Activated CD4-positive, alpha-beta T cell treated with anti-CD3 and anti-CD28 coated beads for 4 hours (primary cell): ENCODE measurements at regions not wholly inside any gene's neighbourhood (a gene's known extent, or its start where the extent isn't known, plus 50 kb on each side); places are given as distances from the start of the nearest gene placed in this dataset.

Experiments used
- DNase-seq, 2 donors: peaks; one replicate each; pipeline ENCODE4 v3.0.0-alpha.2; 2020

DNA sequence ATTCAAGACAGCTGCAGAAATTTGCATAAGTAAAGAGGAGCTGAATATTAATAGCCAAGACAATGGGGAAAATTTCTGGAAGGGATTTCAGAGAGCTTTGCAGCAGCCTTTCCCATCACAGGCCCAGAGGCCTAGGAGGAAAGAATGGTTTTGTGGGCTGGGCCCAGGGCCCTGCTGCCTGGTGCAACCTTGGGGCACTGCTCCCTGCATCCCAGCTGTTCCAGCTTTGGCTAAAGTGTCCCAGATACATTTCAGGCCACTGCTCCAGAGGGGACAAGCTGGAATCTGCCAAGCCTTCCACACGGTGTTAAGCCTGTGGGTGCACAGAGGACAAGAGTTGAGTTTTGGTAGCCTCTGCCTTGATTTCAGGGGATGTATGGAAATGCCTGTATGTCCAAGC is 185.6 kb upstream of the SFRP2 start:
- no peak for DNase-seq

DNA sequence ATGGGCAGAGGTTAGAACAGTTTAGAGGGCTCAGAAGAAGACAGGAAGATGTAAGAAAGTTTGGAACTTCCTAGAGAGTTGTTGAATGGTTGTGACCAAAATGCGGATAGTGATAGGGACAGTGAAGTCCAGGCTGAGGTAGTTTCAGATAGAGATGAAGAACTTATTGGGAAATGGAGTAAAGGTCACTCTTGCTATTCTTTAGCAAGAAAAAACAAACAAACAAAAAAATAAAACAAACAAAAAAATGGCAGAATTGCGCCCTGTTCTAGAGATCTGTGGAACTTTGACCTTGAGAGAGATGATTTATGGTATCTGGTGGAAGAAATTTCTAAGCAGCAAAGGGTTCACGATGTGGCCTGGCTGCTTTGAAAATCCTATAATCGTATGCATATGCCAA is 185.1 kb upstream of the SFRP2 start:
- DNase-seq: no peak

DNA sequence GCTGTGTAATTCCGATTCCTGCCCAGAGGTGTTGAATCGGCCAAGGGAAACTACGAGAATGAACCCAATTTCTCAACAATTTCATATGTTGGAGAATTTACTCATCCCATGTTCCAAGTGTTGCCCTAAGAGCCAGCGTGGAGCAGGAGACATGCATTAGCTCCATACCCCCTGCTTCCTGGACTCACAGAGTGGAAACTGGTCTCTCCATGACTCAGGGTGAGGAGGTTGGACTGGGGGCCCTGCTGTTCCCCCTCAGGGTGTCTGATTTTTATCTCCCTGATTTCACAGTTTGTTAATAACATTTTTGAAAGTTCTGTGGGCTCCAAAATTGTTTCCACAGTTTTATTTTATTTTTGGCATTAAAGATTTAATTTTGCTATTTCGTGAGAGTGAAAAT is 183.0 kb upstream of the SFRP2 start:
- no peak for DNase-seq

DNA sequence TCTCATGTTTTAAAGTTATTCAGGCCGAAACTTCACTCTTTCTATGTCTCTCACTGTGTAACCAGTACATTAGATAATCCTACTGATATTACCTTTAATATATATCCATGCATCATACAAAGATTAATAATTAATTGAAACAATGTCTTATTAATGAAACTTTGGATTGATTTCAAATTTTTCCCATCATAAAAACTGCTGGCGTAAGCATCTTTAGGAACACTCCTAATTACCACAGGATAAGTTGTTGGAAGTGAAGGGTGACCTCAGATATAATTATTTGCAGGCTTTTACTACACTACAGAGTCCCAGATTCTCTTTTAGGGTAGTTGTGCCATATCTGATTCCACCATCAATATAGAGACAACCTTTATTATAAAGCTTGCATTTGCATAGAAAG is 181.3 kb upstream of the SFRP2 start:
- no peak for DNase-seq

DNA sequence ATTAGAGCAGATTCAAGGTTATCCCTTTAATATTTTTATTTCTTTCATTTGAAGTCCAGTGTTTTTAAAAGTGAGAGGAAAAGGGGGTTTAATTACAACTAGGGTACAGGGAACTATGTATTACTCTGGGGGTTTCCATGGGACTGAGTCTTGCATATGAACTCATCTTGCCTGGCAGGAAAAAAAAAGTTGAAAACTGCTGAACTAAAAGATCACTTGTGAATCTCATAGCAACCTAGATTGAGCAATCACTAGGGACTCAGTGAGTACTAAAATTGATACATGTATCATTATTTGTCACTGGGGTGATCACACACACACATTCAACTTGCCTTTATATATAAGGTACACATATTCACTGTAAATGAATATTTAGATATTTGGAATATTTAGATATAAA is 180.7 kb upstream of the SFRP2 start:
- no peak for DNase-seq

DNA sequence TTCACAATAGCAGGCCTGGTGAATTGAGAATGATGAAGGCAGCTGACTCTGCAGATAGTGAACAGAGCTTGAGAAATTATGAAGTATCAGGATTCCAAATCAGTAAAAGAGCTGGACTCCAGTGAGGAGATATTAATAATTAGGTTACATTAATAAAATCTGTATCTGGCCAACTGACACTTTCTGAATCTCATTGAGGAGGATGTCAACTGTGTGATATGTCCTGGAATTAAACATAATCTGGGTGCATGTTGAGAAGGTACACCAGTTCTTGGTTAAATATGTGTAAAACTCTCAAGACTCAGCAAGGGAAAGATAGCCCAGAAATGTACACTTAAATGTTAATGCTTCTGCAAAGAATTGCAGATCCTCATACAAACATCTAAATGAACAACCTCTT is 177.8 kb upstream of the SFRP2 start:
- no peak for DNase-seq

DNA sequence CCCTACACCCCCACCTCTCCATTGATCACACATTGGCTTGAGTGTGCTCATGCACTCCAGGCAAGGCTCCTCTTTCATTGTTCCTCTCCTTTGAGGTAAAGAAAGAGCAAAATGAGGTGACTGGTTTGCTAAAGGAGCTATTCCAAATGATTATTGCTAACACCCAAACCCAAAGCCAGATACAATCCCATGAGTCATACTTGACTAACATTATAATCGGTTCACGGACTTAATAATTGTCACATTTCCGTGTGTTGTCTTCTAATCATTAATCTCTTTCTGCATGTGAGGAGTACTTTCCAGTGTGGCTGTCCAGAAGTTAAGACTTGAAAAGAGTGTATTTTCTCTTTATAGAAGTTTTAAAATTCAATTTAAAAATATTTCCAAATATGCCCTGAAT is 174.3 kb upstream of the SFRP2 start:
- no peak for DNase-seq

DNA sequence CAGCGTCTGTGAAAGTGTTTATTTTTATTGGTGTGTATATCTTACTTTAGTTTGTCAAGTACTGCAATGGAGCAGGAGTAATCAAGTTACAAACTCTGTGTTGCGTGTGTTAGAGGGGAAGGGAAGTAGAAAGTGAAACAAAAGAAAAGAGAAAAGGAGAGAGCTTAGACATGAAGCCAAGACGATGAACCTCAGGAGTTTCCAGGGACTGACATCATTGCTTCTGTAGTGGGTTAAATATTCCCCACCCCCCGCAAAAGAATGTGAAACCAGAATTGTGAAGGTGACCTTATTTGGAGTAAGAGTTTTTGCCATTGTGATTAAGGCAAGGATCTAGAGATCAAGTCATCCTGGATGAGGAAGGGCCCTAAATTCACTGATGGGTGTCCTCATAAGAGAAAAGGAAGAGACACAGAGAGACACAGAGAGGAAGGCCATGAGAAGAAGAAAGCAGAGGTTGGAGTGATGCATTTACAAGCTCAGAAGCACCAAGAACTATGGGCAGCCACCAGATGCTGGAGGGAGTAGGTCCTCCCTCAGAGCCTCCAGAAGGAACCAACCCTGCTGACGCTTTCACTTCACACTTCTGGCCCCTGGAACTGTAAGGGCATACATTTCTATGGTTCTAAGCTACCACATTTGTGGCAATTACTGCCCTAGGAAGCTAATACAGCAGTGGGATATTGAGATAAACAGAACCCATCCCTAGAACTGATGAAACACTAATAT is 173.6 kb upstream of the SFRP2 start:
- no peak for DNase-seq

DNA sequence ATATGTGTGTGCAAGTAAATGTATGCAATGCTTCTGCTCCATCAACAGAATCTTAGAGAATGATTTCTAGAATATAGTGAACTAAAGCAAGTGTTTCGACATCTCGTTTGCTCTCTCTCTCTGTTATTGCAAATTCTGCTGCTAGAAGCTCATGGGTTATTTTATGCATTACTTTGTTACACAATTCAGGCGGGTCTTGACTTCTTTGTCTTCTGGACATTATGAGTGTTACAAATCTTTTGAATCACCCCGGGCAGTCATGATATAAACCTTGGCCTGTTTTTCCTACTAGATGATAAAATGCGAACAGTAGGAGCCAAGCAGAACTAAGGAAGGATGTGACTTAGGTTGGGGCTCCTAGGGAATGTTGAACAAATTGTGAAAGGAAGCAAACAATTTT is 166.4 kb upstream of the SFRP2 start:
- no peak for DNase-seq

DNA sequence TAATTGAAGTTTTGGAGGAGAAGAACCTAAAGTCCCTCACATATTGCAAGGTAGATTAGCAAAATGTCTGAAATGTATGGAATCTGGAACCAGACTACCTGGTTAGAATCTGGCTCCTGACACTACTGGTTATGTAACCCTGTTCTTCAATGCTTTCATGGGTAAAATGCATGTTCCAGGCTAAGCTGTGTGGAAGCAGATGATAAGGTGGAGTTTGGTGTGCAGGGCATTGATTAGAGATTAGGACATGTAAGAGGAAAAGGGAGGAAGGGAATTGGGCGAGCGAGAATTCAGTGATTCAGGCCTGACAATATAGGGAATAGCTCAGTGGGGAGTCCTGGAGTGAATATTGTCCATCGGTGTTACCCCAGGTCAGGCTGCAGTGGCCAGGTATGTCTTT is 165.8 kb upstream of the SFRP2 start:
- no peak for DNase-seq

DNA sequence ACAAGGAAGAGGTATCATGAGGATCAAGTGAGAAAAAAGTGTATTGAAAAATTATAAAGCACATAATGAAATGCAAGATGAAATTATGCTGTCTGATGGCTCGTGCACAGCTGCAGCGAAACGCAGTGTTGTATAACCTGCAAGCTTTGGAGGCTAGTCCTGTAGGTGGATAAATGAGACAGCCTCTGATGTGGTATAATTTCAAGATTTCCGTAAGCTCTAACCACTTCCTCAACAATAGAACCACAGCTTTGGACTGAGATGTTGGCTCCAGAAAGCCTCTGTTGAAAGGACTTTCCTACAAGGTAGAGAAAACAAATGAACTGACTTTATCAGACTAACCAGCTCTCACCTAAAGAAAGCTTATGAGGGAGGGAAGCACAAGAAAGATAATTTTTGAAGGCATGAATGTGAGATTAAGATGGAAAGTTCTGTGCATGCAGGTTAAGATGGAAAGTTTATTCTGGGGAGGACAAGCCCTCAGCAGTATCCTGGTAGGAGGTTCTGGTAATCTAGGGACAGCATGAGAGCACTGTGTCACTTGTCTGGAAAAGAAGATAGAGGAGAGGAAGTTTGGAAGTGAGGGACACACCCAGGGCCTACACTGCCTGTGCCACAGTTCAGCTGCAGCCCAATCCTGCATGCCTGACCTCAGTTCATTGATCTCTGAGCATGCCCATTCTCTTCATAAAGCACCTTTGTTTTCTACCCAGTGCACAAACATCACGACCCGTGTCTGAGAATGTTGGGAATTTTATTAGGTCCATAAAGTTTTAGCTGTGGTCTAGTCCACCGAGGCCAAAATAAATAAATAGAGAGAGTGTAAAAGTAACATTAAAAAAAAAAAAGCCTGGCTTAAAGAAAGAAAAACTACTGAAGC is 161.5 kb upstream of the SFRP2 start:
- DNase-seq: peak in 1 of 2 donors; percentile 7

DNA sequence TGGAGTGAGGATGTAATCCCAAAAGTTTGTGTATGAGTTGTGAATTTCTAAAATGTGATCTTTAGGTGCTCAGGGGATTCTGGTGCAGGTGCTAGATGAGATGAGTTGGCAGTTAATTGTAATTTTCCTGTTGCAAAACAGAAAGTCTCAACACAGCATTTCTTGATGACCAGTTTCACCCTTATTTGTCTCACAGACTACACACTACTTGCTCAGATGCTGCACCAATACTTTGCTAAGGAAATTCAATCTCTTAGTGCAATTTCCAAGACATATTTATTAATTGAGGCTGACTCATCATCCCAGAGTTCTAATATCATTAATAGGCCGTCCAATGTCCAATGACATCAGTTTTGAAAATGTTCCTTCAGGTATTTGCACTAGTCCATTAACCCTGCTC is 159.2 kb upstream of the SFRP2 start:
- no peak for DNase-seq

DNA sequence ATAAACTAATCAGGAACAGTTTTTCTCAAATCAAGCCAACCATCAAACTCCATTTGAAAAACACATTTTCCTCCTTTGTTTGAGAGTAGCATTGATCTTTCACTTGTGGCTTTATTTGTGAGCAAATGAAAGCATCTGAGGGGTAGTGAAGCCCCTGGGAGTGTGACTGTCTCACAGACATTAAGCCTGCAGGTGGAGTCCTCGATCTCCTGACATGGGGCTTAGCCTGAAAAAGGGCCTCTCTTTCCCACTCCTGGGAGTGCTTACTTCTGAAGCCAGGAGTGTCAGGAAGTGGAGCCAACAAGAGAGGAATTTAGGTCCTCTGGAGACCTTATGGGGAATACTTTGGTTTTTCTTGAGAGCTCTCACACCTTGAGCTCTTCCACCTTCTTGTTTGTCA is 158.2 kb upstream of the SFRP2 start:
- DNase-seq: no peak

DNA sequence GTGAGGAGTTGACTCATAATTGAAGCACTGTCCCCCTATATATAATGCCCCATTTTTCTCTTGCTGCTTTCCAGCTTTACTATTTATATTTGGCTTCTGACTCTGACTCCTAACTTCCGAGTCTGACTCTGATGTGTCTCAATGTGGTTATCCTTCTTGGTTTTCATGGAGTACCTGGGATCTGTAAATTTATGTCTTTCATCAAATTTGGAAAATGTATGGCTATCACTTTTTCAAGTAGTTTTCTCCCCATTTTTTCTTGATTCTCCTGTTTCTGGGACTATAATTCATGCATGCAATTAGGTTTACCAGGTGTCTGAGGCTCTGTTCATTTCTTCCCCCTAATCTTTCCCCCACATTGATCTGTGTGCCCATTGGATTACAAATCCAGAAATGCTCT is 156.8 kb upstream of the SFRP2 start:
- no peak for DNase-seq

DNA sequence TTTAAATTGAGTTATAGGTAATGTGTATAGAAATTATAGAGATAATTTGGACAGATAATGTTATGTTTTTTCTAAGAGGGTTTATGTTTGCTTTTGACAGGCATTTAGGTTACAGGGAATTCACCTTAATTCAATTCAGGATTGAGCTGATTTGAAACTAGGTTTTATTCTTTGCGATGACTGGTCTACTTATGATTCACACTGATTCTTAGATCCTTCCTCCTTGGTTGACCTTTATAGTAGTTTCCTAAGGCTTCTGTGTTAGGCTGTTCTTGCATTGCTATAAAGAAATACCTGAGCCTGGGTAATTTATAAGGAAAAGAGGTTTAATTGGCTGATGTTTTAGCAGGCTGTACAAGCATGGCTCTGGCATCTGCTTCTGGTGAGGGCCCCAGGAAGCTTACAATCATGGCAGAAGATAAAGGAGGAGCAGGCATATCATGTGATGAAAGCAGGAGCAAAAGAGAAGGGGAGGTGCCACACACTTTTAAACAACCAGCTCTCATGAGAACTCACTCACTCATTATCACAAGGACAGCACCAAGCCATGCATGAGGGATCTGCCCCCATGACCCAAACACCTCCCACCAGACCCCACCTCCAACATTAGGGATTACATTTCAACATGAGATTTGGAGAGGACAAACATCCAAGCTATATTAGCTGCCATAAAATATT is 155.0 kb upstream of the SFRP2 start:
- no peak for DNase-seq

DNA sequence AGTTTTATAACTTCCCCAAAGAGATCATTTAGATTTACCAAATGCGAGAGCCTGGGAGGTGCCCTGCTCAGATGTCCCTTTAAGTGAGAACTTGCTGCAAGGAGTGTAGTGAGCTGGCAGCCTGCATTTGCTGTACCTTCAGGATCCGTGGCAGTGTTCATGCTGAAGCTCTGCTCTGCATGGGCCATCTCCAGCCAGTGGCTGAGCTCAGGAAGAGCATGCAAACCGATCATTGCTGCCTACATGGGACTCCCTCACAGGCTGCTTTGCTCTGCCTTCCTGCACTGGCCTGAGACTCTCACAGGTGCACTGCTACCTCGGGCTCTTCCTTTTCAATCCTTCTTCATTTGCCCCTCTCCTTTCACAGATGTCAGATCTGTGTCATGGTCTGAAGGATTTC is 152.0 kb upstream of the SFRP2 start:
- no peak for DNase-seq

DNA sequence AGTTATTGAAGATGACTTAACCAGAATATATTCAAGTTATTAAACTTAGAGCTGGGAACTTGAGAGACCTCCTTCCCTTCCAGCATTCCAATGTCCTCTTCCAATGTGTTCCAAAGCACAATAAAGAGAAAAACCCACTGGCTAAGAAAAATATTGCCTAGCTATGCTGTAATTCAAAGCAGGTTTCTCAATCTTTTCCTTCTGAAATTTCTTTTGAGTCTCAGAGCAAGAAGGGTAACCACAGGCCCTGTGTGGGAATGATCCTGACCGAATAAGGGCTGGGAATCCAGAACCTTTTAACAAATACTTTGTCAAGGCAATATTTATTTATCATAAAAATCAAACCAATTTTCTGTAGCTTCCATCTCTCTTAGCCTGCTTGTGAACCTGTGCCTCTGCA is 150.7 kb upstream of the SFRP2 start:
- no peak for DNase-seq

DNA sequence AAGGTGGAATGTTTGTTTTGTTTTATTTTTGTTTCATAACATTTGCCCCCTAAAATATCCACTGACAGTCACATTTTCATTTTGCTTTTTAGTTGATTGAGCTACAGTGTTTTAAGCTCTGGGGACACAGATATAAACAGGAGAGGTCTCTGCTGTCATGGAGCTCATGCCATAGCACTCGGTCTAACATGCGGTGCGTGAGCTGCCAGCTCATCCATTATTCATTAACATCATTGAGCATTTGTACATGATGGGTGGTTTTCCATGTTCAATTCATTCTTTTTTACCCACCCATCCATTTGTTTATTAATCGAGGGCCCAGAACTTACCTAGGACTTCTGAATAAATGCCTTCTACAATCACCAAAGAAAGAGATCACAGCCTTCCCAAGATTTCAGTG is 150.1 kb upstream of the SFRP2 start:
- no peak for DNase-seq

DNA sequence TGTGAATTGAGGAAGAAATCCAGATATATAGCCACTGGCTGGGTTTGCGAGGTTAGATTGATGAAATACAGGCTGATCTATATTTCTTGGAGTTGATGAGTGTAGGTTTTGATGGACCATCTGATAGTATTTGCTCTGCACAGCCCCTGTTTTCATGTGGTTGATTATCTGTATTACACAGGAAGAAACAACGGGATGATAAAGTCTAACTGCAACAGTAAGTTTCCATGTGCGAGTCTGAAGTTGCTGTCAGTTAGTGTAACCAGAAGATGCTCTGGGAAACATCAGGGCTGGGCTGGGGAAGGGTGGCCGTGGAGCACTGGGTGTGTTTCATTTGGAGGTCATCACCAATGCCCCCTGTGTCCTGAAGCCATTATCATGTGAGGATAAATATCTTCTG is 148.4 kb upstream of the SFRP2 start:
- DNase-seq: no peak

DNA sequence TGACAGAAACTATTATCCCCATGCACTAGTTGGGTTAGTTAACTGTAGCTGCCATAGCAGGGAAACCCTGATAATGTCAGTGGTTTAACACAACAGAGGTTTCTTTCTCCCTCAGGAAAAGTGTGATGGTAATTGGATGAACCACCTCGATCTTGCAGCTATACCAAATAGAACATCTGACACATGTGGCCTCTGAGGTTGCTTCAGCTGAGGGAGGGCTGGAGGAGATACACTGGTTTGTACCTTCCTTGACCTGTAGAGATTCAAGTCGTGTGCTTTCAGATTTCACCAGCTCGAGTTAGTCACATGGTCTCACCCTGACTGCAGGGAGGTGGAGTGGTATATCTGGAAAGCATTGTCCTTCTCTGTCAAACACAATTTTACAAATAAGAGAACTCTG is 147.2 kb upstream of the SFRP2 start:
- no peak for DNase-seq

DNA sequence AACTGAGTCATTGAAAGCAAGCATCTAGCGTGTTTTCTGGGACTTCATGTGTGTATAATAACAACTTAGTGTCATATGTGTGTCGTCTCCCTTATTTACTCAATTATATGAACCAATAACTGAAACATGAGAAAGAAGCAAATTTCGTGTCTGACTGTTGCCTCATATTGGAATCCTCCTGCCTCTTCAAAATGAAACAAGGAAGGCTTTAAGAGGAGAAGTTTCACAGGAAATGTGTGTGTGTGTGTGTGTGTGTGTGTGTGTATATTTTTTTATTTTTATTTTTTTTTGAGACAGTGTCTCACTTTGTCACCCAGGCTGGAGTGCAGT is 145.8 kb upstream of the SFRP2 start:
- DNase-seq: no peak

DNA sequence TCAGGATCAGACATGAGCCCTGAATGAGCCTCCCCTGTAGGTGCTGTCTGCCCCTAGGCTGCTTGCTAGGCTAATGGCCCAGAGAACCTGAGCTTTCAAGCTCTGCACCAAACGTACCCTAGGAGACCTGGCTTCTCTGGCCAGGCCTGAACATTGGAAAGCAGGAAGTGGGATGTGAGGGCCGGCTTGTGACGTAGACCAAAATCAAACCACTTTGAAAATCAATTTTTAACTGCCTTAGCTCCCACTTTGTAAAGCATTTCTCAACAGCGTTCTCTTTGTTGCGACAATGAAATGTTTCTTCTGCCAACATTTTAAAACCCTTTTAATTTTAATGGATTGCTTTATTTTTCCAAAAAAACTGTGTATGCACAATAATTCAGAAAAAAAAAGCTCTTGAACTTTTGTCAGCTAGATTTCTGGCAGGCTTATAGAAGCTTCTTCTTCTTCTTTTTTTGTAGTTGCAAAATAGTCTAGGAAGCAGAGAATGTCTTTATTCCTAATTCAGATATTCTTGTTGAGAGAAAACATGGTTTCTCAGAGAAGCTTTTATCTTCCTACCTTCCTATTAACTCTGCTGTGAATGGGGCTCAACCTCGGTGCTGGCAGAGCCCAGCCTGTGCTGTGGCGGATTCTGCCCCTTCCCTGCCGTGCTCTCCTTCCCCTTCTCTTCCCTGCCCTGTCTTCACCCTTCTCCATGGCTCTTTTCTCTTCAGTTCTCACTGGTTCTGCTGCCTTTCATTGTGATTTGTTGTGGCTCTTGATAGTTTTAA is 145.2 kb upstream of the SFRP2 start:
- DNase-seq: no peak

DNA sequence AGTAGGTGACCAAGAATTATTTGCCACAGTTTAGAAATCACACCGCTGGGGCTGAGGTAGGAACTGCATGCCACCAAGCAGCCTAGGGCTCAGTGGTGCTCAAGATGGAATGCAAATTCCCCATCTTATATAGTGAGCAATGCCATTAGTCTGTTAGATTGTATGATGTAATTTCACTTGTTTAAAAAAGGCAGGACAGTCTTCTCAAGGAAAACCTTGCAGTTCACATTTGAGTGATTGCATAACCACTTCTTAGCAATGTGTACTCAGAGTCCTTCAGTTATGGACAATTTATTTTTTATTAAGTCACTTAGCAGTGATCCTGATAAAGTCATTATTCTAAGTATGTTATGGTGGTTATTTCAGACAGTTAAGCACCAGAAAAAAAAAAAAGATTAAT is 142.9 kb upstream of the SFRP2 start:
- DNase-seq: no peak
